ENCODE measurements at regions not wholly inside any gene's neighbourhood (a gene's known extent, or its start where the extent isn't known, plus 50 kb on each side); places are given as distances from the start of the nearest gene placed in this dataset.

DNA sequence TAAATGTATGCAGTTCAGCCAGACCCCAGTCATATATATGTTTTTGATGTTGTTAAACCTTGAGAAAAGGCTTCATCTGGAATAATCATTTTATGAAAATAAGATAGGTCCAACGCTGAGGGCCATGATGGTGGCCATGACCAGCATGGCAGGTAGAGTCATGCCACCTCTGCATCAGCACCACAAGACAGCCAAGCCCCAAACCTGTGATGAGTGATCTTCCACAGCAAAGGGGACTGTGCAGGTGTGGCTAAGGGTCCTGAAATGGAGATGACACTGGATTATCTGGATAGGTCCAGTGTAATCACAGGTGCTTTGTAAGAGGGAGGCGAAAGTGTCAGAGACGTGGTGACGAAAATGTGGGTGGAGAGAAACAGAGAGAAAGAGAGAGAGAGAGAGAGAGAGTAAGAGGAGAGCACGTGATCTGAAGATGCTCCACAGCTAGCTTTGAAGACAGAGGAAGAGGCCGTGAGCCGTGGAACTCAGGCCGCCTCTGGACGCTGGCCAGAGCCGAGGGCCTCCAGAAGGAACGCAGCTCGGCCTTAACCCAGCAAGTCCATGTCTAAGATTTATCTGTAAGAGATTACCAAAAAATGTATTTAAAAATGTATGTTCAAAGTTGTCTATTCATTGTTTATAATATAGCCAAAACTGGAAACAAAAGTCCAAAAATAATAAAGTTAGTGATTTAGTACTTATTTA, 304.4 kb upstream of the SHH start:
- Mint-ChIP-seq H3K4me3 (no peak overlapping the region), H3K9me3 (no peaks in the 10 kb centered on the region), H3K27ac (no peak overlapping the region), H3K36me3 (no peaks in the 10 kb centered on the region), H3K4me1 (no peaks in the 10 kb centered on the region), H3K27me3 (peaks cover 0 to 5% of the 10 kb centered on the region in 2 donors)
- DNase-seq (no peak), ATAC-seq (replicated peaks) (no peak)

DNA sequence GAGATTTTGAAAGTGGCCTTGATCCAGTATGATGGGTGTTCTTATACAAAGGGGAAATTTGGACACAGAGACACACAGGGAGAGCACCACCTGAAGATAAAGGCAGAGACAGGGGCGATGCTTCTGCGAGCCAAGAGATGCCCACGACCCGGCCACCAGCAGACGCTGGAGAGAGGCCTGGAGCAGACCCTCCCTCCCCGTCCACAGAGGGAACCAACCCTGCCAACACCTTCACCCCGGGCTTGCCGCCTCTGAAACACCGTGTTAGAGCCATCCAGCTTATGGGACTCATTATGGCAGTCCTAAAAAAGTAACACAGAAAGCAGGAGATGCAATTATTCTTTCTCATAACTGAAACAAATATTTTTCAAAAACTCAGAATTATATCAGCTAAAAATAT, 303.3 kb upstream of the SHH start:
- Mint-ChIP-seq H3K36me3 (no peaks in the 10 kb centered on the region), H3K4me1 (no peaks in the 10 kb centered on the region), H3K9me3 (no peaks in the 10 kb centered on the region), H3K4me3 (no peak overlapping the region), H3K27ac (no peak overlapping the region), H3K27me3 (peaks cover 0 to 5% of the 10 kb centered on the region in 2 donors)
- DNase-seq: no peak
- ATAC-seq (replicated peaks): no peak

DNA sequence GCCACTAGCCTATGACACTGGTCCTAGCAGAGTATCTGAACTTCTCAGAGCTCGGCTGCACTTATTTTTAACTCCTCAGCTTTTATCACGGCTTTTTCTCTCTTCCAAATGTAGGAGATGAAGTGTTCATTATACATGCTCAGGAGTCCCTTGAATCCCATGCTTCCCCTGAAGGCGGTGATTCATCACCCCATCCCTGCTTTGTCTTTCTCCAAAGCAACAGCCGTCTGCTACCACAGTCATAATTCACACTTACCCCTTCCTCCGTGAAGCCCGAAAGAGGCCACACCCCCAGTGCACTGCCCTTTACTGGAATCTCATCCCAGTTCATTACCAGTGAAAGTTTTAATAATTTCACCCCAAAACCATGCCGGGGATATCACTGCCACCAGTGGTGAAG, 301.5 kb upstream of the SHH start:
- Mint-ChIP-seq H3K36me3 (no peaks in the 10 kb centered on the region), H3K9me3 (no peaks in the 10 kb centered on the region), H3K27me3 (no peaks in the 10 kb centered on the region), H3K4me1 (no peaks in the 10 kb centered on the region), H3K4me3 (no peak overlapping the region), H3K27ac (no peak overlapping the region)
- no peak for DNase-seq
- ATAC-seq (replicated peaks): no peak

DNA sequence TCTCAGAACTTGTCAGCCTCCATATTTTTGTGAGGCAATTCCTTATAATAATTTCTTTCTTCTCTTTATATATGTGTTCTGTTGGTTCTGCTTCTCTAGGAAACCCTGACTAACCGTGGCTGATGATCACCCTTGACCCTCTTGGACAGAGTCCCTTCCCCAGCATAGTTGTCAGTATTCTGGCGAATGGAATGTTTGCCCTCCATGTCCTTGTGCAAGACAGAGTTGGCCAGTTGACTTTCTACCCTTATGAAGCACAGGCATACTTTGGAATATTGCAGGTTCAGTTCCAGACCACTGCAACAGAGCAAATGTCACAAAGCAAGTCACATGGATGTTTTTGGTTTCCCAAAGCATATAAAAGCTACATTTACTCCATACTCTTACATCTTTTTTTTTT, 297.7 kb upstream of the SHH start:
- H3K9me3 Mint-ChIP-seq: no peaks in the 10 kb centered on the region
- H3K4me1 Mint-ChIP-seq: no peaks in the 10 kb centered on the region
- H3K4me3 Mint-ChIP-seq: no peak overlapping the region
- H3K27me3 Mint-ChIP-seq: no peaks in the 10 kb centered on the region
- ATAC-seq (replicated peaks) (no peak), DNase-seq (no peak)
- H3K36me3 Mint-ChIP-seq: no peaks in the 10 kb centered on the region
- no peak overlapping the region for H3K27ac Mint-ChIP-seq

DNA sequence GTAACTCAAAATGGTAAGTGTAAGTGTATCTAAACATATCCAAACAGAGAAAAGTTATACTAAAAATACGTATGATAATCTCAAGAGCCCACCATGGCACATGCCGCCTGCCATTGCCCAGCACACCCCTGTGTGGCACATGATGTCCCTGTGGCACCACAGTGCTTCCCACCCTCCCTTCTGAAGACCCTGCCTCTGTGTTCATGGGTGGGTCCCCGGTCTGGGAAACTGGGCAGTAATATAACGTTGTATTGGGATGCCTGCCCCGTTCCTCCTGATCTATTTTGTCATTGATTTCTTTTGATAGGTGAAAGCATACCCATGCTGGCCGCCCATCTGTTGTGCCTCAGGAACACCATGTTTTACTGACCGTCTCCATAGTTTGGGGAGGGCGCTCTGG, 296.8 kb upstream of the SHH start:
- DNase-seq (no peak), ATAC-seq (replicated peaks) (no peak)
- Mint-ChIP-seq H3K36me3 (no peaks in the 10 kb centered on the region), H3K9me3 (no peaks in the 10 kb centered on the region), H3K27me3 (no peaks in the 10 kb centered on the region), H3K4me3 (no peak overlapping the region), H3K4me1 (no peaks in the 10 kb centered on the region), H3K27ac (no peak overlapping the region)

DNA sequence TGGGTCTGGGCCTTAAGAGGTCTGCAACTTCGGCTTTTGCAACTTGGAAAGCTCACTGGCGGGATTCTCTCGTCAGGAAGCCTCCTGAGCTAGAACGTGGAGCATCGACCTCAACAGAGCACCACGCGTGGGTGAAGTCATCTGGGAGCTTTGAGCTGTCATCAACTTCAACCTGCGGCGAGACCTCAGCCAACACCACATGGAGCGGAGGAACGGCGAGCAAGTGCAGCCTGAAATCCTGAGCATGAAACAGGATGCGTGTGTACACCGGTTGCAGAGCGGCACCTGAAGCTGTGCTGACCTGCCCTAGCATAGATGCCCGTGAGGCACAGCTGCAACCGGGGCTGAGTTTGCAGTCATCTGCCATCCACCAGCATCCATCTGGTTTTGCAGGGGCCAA, 295.7 kb upstream of the SHH start:
- H3K27me3 Mint-ChIP-seq: no peaks in the 10 kb centered on the region

DNA sequence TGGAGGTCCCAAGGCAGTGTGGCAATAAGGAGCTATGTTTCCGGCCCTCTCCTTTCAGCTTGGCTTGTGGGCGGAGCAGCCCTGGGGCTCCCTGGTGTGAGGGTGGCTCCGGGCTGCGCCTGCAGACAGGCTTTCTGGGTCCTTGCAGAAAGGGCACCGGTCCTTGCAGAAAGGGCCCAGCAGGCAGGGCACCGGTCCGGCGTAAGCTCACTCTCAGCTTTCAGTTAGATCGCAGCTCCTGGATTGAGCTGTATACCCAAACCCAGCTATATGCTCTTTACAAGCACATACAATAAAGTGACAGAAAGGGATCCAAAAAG, 293.8 kb upstream of the SHH start:
- Mint-ChIP-seq H3K4me3 (no peak overlapping the region), H3K9me3 (no peaks in the 10 kb centered on the region), H3K27me3 (no peaks in the 10 kb centered on the region), H3K27ac (no peak overlapping the region), H3K4me1 (no peaks in the 10 kb centered on the region), H3K36me3 (no peaks in the 10 kb centered on the region)
- ATAC-seq (replicated peaks): no peak
- DNase-seq: no peak

More for the DNA sequence above, 295.7 kb upstream of the SHH start:
- Mint-ChIP-seq H3K9me3 (no peaks in the 10 kb centered on the region), H3K4me1 (no peaks in the 10 kb centered on the region), H3K36me3 (no peaks in the 10 kb centered on the region), H3K4me3 (no peak overlapping the region), H3K27ac (no peak overlapping the region)
- DNase-seq (no peak), ATAC-seq (replicated peaks) (no peak)

DNA sequence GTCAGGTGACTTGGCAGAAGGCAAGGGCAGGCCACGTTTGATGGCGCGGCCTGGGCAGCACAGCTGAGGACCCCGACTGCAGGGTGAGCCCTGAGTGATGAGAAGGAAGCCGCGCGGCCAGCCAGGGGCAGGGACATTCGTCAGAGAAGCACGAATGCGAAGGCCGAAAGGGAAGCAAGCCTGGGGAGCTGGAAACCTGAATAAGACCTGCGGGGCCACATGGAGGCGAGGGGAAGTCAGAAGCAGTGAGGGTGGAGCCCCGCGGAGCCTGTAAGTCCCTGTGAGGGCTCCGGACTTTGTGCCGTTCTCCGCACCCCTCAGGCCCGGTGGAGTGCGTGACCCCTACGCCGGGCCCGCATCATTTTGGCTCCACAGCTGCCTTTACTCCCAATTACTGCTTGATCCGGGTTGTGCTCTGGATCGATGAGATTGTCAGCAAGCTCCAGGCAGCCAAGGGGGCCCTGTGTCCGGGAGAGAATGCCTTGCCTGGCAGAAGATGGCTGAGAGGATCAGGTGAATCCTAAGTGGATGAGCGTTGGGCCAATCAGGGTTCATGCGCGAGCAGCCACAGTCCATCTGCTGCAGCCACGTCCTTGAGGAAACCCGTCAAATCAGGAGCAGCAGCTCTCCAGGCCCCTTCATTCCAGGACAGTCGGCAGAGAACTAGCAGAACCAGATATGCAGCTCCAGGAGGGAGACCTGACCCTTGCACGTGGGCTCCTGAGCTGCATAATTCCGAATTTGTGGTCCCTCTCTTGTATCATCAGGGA, 293.3 kb upstream of the SHH start:
- Mint-ChIP-seq H3K4me1 (no peaks in the 10 kb centered on the region), H3K27me3 (no peaks in the 10 kb centered on the region), H3K36me3 (no peaks in the 10 kb centered on the region), H3K9me3 (no peaks in the 10 kb centered on the region), H3K4me3 (no peak overlapping the region), H3K27ac (no peak overlapping the region)
- ATAC-seq (replicated peaks) (no peak), DNase-seq (no peak)

DNA sequence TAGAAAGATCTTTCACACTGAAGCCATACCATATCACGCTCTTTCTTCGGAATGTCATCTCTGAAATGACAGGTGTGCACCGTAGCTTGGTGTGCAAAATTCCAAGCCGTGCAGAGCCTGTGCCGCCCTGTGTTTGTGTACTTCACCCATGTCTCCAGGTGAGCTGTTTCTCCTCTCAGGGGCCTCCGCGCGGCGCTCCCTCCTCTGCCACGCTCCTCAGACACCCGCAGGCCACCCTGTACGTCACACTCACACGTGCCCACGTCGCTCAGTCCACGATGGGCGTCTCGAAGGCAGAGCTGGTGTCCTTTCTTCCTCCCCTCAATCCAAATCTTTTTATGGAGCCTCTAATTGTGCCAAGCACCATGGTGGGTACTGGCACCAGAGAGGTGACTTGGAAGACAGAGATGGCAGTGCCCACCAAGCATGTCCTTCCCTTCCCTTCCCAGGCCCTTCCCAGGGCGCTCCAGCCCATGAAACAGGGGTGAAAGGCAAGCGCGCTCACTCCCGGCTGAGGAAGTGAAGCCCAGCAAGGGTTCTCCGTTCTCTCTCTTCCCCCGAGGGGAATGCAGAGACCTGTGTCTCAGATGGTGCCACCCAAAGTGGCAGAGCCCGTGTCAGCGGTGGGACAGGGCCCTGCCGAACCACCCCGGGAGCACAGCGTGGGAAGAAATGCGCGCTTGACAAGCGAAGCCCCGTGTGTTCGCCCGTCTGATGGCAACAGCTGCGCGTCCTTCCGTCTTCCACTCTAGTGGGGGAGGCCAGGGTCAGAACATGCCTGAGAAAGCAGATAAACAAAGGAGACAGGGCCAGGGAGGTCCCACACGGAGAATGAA, 292.5 kb upstream of the SHH start:
- Mint-ChIP-seq H3K27ac (no peak overlapping the region), H3K27me3 (no peaks in the 10 kb centered on the region), H3K4me1 (no peaks in the 10 kb centered on the region), H3K4me3 (no peak overlapping the region), H3K36me3 (no peaks in the 10 kb centered on the region), H3K9me3 (no peaks in the 10 kb centered on the region)
- ATAC-seq (replicated peaks) (no peak), DNase-seq (no peak)

DNA sequence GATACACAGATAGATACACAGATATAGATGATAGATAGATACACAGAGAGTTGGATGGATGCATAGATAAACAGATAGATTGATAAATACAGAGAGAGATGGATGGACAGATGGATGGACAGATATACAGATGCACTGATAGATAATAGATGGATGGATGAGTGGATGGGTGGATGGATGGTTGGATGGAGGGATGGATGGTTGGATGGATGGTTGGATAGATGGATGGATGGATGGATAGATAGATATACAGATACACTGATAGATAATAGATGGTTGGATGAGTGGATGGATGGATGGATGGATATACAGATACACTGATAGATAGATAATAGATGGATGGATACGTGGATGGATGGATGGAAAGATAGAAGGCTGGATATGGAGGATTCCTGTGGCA, 290.0 kb upstream of the SHH start:
- Mint-ChIP-seq H3K9me3 (no peaks in the 10 kb centered on the region), H3K27me3 (no peaks in the 10 kb centered on the region), H3K36me3 (no peaks in the 10 kb centered on the region), H3K4me1 (no peaks in the 10 kb centered on the region), H3K4me3 (no peak overlapping the region), H3K27ac (no peak overlapping the region)
- no peak for DNase-seq
- no peak for ATAC-seq (replicated peaks)

DNA sequence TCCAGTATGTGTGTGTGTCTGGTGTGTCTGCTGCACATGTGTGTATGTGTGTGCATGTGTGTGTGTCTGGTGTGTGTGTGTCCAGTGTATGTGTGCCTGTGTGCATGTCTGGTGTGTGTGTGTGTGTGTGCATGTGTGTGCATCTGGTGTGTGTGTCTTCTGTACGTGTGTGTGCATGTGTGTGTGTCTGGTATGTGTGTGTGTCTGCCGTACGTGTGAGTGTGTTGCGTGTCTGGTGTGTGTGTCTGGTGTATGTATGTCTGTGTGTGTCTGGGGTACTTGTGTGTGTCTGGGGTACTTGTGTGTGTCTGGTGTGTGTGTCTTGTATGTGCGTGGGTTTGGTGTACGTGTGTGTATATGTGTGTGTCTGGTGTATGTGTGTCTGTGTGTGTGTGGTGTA, 289.1 kb upstream of the SHH start:
- H3K27ac Mint-ChIP-seq: no peak overlapping the region
- no peaks in the 10 kb centered on the region for H3K9me3 Mint-ChIP-seq
- ATAC-seq (replicated peaks) (no peak), DNase-seq (no peak)
- peaks cover 0 to 7% of the 10 kb centered on the region in 2 donors for H3K27me3 Mint-ChIP-seq
- H3K36me3 Mint-ChIP-seq: no peaks in the 10 kb centered on the region
- H3K4me1 Mint-ChIP-seq: peaks cover 1 to 2% of the 10 kb centered on the region in 2 donors
- no peak overlapping the region for H3K4me3 Mint-ChIP-seq

DNA sequence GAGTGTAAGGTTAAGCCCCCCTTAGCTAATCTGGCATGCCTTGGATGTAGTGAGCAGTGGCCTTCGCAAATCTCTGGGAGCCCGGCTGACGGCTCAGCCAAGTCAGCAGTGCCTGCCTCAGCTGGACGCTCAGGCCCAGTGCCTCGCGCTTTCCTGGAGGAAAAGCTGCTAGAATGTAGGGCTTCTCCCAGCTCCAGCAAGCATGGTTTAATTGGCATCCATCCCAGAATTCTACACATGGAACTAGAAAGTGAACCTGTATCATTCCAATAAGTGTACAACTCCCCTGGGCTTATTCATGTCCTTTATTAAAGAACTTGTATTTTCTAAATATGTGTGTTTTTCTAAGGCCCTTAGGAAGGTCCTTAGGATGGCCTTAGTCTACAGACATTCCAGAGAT, 287.8 kb upstream of the SHH start:
- Mint-ChIP-seq H3K27me3 (peaks cover 0 to 11% of the 10 kb centered on the region in 2 donors), H3K27ac (no peak overlapping the region), H3K36me3 (no peaks in the 10 kb centered on the region), H3K9me3 (no peaks in the 10 kb centered on the region), H3K4me1 (peaks cover 3 to 6% of the 10 kb centered on the region in 2 donors), H3K4me3 (no peak overlapping the region)
- ATAC-seq (replicated peaks) (no peak), DNase-seq (no peak)

DNA sequence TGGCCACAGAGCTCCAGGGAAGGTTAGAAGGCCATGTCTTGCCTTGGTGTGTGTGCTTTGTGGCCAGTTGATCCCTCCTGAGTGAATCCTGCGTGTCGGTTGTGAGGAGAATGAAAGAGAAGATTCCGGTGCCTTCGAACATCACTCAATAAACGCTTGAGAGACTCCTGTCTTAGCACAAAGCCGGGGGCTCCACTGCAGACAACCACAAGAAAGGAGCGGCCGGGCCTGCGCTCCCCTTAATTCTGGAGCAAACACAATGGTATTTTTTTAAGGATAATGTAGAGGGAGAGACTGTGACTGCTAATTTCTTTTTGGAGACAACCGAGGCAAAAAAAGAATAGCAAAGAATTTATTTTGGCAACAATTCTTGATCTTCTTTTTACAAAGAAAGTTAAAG, 286.8 kb upstream of the SHH start:
- Mint-ChIP-seq H3K36me3 (no peaks in the 10 kb centered on the region), H3K27ac (no peak overlapping the region), H3K27me3 (peaks cover 0 to 11% of the 10 kb centered on the region in 2 donors), H3K4me1 (peaks cover 3 to 6% of the 10 kb centered on the region in 2 donors), H3K9me3 (peaks cover 0 to under 1% of the 10 kb centered on the region in 2 donors), H3K4me3 (no peak overlapping the region)
- DNase-seq (no peak), ATAC-seq (replicated peaks) (no peak)

DNA sequence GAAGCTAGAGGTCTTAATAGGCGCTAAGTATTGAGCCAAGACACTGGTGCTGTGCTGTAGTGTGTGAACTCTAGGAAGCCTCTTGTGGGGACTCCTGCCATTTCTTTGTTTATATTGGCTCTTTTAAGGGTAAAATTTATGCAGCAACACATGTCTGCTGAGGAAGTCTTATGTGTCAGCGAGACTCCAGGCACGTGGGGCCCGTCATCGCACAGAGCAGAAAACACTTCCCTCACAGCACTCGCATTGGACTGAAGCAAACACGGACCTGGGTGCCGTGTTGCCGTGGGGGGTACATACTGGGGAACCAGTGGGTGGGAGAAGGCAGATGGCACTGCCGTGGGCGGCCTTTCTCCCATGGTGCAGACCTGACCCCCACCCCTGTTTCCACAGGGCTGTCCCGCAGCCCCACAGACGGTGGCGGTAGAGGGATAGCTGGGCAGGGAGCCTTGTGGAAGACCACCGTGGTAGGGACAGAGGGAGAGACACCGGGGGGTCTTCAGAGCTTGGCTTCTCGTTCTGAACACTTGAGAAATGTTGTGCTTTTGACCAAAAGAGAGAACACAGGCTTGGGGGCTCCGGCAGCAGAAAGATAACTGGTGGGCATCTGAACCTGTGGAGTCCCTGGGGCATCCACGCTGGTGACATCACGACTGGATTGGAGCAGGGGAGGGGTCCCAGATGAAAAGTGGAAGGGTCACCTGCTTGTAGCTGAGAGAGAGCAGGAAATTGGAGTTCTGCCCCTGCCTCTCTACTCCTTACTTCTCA, 284.7 kb upstream of the SHH start:
- peaks cover 3 to 7% of the 10 kb centered on the region in 2 donors for H3K9me3 Mint-ChIP-seq
- DNase-seq (no peak), ATAC-seq (replicated peaks) (peak in 1 of 2 donors; percentile 29)
- peaks cover 9 to 17% of the 10 kb centered on the region in 2 donors for H3K27me3 Mint-ChIP-seq
- H3K4me1 Mint-ChIP-seq: peaks cover 3 to 6% of the 10 kb centered on the region in 2 donors
- H3K4me3 Mint-ChIP-seq: no peak overlapping the region
- no peaks in the 10 kb centered on the region for H3K36me3 Mint-ChIP-seq
- no peak overlapping the region for H3K27ac Mint-ChIP-seq
